GM18858 (cell line): ENCODE measurements at regions not wholly inside any gene's neighbourhood (a gene's known extent, or its start where the extent isn't known, plus 50 kb on each side); places are given as distances from the start of the nearest gene placed in this dataset.

Source experiments
- ATAC-seq: cut with Tn5 transposase; IDR thresholded peaks from one replicate; pipeline ENCODE4 v1.9.1; 2021; ENCODE audit not compliant: unreplicated experiment

GRCh38 chr5:143992496-143992895 lies 178.0 kb downstream of the YIPF5 start:
- no peak for ATAC-seq

- no peak for ATAC-seq
Measured at GRCh38 chr5:144002876-144003275, 167.6 kb downstream of the YIPF5 start.

GRCh38 chr5:144003636-144004035 lies 166.8 kb downstream of the YIPF5 start:
- no peak for ATAC-seq

GRCh38 chr5:144004146-144004545 lies 166.3 kb downstream of the YIPF5 start:
- ATAC-seq = no peak

- ATAC-seq = no peak
Measured at GRCh38 chr5:144004751-144005150, 165.7 kb downstream of the YIPF5 start.

GRCh38 chr5:144009116-144009515 lies 161.3 kb downstream of the YIPF5 start:
- no peak for ATAC-seq

- no peak for ATAC-seq
Measured at GRCh38 chr5:144011388-144011787, 159.1 kb downstream of the YIPF5 start.

- ATAC-seq = no peak
Measured at GRCh38 chr5:144013816-144014215, 156.6 kb downstream of the YIPF5 start.

- no peak for ATAC-seq
Measured at GRCh38 chr5:144015961-144016360, 154.5 kb downstream of the YIPF5 start.

GRCh38 chr5:144017119-144017518 lies 153.3 kb downstream of the YIPF5 start:
- ATAC-seq = no peak

- ATAC-seq = no peak
Measured at GRCh38 chr5:144017631-144018030, 152.8 kb downstream of the YIPF5 start.

- ATAC-seq = no peak
Measured at GRCh38 chr5:144024090-144024489, 146.4 kb downstream of the YIPF5 start.

GRCh38 chr5:144024545-144024944 lies 145.9 kb downstream of the YIPF5 start:
- ATAC-seq = no peak

GRCh38 chr5:144026286-144026685 lies 144.2 kb downstream of the YIPF5 start:
- no peak for ATAC-seq

- no peak for ATAC-seq
Measured at GRCh38 chr5:144028058-144028457, 142.4 kb downstream of the YIPF5 start.

GRCh38 chr5:144028636-144029035 lies 141.8 kb downstream of the YIPF5 start:
- ATAC-seq = no peak

GRCh38 chr5:144030904-144031303 lies 139.6 kb downstream of the YIPF5 start:
- no peak for ATAC-seq

GRCh38 chr5:144032375-144032774 lies 138.1 kb downstream of the YIPF5 start:
- no peak for ATAC-seq

- ATAC-seq = no peak
Measured at GRCh38 chr5:144033486-144033885, 137.0 kb downstream of the YIPF5 start.

GRCh38 chr5:144035046-144035740 lies 135.3 kb downstream of the YIPF5 start:
- ATAC-seq = no peak

GRCh38 chr5:144036476-144036875 lies 134.0 kb downstream of the YIPF5 start:
- ATAC-seq = no peak

- no peak for ATAC-seq
Measured at GRCh38 chr5:144040615-144041305, 129.7 kb downstream of the YIPF5 start.

GRCh38 chr5:144042156-144042555 lies 128.3 kb downstream of the YIPF5 start:
- no peak for ATAC-seq
